ENCODE measurements at regions not wholly inside any gene's neighbourhood (a gene's known extent, or its start where the extent isn't known, plus 50 kb on each side); places are given as distances from the start of the nearest gene placed in this dataset.
"Not testable (repeated sequence)": the region's sequence is repeated elsewhere in the genome, so short reads cannot be mapped to it uniquely, and the experiment has no call there.

DNA sequence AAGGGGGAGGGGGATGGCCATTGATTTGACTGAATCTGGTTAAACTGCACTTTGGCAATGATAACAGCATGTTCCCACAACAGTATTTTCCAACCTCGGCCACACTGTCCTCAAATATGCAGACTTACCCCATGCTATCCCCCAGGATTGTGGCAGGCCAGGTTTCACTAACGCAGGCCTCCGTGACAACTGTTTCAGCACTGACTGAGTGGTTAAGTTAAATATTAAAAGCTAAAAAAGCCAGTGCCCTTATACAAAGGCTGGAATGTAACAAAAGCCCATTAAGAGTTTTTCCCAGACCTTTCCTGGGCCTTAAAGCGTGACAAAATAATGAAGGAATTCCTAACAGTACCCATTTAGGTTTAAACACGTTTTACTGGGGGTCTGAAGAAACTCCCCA lies 202.9 kb downstream of the USP25 start:
- DNase-seq = no peak

DNA sequence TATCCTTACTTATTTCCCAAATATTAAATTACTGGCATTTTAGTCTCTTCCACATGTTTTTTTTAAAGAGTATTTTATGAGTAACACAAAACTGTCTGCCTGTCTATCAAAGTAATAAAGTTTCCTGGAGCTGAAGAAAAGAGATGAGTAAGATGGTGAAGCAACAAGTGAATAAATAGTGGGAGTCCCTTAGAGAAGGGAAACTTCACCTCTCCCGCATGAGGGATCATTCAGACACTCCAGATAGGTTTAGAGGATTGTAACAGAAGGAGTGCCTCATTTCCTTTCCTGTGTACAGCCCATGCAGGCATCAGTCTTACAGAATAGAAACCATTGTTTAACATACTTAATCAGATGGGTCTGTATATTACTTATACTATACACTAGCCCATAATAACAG lies 205.7 kb downstream of the USP25 start:
- DNase-seq = no peak

DNA sequence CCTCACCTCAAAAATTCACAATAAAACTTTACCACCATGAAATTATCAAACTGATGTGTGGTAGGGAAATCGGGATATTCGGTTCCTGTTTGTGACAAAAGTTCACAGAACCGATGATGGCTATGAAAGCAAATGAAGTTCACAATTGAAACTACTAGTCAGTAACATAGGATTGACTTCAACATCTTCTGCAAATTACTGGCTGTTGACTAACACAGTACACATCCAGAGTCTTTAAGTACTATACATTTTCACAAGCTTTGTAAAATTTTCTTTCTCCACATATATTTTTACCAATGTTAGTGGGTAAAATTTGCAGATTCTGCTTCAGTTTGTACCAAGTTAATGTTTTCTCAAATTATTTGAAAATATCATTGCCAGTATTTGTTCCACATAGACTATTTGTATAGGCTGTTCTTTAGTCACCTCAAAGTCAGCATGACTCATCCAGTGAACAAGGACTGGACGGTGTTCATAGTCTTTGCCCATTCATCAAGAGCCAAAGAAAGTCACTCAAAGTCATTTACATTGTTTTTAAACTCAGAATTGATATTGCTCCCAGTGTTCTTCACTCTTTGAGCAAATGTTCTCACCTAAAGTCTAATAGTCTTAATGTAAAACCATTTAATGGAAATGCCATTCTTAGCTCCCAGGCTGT lies 213.4 kb downstream of the USP25 start:
- no peak for DNase-seq

DNA sequence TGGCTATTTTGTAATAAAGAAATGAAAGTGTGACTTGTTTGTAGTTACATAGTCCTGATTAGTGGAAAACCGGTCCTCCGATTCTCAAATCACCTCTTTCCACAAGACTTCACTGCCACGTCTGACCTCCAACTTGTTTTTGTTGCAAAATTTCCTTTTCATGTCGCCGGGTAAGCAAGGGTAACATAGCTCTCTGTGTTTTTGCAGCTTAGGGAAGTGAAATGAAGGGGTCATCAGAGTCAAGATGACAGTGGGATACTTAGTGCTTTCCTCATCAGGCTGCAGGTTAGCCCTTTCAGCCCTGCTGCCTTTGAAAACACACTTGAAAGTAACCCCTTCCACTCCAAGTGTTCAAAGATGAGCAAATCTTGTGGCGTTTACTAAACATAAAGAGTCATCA lies 217.9 kb downstream of the USP25 start:
- no peak for DNase-seq

DNA sequence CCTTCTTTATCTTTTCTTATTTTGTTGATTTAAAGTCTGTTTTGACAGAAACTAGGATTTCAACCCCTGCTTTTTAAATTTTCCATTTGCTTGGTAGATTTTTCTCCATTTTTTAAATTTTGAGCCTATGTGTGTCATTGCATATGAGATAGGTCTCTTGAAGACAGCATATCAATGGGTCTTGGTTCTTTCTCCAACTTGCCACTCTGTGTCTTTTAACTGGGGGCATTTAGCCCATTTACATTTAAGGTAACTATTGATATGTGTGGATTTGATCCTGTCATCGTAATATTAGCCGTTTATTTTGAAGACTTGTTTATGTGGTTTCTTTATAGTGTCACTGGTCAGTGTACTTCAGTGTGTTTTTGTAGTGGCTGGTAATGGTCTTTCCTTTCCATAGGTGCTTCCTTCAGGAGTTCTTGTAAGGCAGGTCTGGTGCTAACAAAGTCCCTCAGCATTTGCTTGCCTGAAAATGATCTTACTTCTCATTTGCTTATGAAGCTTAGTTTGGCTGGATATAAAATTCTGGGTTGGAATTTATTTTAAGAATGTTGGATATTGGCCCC lies 223.9 kb downstream of the USP25 start:
- DNase-seq = no peak

DNA sequence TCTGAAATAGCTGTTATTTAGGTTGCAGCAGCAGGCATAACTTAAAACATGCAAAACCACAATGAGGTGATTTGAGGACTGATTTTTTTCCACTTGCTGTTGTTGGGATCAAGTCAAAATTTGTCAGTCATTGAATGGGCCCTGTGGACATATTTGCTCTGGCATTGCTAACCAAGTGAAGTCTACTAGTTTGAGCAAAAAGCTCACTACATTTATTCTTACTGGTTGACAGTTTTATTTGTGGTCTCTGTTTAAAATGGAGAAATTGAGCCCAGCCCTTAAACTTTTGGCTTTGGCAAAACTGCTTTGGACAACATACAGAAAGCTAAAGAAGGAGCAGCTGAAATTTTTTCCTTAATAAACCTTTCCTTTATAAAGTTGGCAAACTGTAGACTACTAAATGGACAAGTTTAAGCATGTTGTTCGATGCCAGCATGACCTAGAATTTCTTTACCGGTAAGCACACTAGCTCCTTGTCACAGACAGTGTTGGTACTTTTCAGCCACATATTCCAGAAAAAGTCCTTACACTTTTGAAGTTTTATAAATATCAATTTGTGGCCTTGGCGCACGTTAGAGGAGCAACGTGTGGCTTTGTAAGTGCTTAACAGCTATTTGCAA lies 234.6 kb downstream of the USP25 start:
- no peak for DNase-seq

DNA sequence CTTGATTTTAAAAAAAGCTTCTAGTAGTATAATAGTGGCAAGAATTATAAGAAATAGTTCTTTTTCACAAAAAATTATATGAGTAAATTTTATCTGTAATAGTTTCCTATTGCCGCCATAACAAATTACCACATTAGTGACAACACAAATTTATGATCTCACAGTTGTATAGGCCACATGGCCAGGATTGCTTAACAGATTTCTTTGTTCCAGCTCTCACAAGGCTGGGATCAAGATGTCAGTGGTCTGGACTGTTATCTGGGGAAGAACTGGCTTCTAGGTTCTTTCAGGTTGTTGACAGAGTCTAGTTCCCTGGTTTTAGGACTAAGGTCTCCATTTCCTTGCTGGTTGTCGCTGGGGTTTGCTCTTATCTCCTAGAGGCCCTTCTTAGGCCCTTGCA lies 236.4 kb downstream of the USP25 start:
- DNase-seq = no peak

DNA sequence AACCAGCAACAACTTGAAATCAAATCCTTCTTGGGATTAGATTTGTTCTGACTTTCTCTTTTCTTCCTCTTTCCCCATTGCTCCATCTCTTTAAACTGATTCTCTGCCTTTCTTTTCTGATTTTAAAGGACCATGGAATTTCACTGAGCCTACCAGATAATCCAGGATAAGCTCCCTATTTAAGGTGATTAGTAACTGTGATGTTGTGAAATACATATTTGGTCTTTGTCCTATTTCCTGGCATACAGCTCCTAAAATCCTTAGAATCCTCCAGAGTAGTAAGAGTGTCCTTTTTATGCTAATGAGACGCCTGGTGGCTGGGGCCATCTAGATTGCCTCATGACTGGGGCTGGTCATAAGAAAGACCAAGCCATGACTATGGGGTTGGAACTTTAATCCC lies 236.9 kb downstream of the USP25 start:
- no peak for DNase-seq

DNA sequence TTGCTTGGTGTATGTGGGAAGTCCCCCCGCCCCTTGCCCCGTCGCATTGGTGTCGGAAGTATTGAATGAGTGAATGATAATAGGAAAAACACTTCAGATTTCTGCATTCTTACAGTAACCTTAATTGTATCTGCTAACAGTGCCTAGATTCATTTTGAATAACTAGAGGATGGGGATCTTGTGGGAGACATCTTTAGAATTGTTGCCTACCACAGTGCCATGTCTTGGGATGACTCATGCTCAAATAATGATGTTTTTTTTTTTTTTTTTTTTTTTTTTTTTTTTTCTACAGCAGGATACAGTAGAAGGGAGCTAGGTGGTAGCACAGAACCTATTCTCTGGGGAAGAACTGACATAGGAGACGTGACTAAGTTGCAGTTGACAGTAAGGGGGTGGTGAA lies 237.9 kb downstream of the USP25 start:
- DNase-seq = no peak

DNA sequence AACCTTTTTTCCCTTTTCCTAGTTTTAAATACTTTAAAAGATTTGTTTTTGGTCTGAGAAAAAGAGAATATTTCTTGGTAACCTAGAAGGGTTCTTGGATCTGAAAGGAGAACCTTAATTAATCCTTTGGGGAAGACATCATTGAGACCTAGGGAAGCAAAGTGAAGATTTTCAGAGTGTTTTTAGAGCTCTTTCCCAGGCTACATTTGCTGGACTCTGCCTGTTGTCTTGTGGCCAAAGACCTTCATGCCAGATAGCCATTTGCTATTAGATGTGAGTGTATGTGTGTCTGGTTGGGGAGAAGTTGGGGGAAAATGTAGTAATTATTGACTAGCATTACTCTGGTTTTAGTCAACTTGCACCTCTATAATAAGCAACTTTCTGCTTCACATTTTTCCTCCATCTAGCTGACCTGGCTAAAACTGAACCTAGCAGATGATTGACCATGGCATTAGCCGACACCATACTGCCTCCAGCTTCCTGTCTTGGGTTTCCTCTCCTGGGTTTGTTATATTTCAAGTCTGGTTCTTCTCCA lies 239.1 kb downstream of the USP25 start:
- no peak for DNase-seq

DNA sequence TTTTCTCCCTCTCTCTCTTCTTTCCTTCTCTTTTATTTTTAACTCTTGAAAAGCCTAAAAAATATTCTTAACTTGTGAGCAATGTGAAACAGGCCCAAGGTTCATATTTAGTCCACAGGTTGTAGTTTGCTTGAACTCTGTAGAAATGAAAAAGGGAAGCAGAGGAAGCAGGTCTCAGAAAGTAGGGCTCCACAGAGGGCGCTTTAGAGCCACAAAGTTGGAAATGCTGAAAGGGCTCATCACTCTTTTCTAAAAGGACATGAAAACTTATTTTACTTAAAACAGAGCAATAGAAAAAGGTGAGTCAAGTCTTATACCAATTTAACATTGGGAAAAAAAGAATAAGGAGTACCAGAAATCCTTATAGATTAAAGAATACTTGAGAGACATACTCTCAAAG lies 247.0 kb downstream of the USP25 start:
- no peak for DNase-seq

DNA sequence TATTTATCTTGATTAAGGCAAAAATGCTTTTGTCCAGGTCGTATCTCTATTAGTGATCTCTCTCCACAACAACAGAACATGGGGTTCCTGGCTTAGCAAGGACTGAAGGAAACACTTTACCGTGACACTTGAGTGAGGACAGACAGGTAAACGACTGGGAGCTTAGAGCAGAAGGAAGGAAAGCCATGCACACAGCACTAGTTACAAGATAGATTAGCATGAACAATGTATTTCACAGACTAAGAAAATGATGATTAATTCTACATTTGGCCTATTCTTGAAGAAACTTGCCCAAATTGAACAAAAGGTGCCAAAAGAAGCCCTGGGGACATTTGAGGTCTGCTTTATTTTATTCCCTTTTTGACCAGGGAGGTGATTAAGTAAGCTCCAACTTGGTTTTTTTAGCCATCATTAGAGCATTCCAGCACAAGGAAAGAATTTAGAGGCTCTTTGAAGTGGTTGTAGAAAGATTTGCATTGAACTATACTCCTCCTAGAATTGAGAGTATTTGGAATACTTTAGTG lies 248.5 kb downstream of the USP25 start:
- no peak for DNase-seq

DNA sequence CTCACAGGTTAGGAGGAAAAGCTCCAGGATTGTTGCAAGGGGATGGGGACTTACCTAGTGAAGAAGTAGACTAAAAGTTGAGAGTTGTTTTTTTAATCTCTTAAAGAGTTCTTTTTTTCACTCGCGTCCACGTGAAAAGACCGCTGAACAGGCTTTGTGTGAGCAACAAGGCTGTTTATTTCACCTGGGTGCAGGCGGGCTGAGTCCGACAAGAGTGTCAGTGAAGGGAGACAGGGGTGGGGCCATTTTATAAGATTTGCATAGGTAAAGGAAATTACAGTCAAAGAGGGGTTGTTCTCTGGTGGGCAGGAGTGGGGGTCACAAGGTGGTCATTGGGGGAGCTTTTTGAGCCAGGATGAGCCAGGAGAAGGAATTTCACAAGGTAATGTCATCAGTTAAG lies 249.7 kb downstream of the USP25 start:
- not testable (repeated sequence) for DNase-seq

DNA sequence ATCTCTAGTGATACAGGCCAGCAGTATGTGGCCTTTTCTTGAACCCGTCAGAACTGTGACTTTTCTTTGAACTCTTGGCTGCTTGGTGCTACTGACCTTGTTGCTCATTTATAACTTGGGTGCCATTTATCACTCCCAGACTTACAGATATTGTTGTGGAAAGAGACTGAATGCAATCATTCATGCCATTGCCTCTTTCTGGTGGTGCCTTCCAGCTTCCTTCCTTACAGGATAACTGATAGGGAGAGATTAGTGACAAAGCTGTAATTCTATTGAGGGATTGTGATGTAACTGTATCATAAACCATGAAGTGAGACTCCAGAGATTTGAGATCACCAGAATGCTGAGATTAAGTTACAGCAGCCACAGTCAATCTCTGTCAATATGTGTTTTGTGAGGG lies 256.5 kb downstream of the USP25 start:
- DNase-seq = no peak

DNA sequence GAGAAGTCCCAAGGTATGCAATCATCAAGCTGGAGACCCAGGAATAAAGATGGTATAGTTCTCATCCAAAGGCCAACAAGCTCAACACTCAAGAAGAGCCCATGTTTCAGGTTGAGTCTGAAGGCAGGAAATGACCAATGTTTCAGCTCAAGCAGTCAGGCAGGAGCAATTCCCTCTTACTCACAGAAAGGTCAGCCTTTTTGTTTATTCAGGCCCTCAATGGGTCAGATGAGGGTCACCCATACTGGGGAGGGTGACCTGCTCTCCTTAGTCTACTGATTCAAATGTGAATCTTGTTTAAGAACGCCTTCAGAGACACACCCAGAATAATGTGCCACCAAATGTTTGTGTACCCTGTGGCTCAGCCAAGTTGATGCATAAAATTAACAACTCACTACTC lies 262.4 kb downstream of the USP25 start:
- DNase-seq = no peak

DNA sequence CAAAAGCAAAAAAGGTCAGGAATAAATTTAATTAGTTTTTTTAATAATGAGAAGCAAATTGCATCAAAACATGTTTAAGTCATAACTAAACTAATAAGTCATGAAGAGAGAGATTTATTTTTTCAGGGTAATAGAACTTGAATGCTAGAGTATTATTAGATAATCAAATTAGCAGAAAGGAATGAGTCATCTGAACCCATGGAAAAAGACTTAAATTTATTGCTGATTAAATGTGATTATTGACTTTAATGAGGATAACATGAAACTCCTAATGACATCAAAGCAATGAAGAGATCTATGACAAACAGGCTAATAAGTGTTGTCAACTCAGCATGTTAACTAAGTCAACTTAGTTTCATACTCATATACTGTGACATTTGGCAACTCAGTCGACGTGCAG lies 264.2 kb downstream of the USP25 start:
- no peak for DNase-seq

DNA sequence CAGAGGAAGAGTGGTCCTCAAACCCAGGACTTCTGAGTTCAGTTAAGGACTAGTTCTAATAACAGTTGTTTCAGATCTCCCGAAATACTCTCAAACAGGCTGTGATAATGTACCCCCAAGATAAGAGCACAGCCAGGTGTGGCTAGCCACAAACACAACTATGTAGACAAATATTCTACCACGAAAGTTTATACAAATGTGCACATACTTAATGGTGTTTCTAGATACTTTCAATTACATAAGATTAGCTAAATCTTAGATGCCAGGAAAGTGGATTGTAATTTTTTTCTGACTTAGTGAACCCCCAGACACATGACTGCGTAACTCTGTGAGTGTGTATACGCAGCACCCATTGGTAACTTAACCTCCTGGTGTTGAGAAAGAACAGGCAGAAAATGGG lies 270.0 kb downstream of the USP25 start:
- DNase-seq = no peak

DNA sequence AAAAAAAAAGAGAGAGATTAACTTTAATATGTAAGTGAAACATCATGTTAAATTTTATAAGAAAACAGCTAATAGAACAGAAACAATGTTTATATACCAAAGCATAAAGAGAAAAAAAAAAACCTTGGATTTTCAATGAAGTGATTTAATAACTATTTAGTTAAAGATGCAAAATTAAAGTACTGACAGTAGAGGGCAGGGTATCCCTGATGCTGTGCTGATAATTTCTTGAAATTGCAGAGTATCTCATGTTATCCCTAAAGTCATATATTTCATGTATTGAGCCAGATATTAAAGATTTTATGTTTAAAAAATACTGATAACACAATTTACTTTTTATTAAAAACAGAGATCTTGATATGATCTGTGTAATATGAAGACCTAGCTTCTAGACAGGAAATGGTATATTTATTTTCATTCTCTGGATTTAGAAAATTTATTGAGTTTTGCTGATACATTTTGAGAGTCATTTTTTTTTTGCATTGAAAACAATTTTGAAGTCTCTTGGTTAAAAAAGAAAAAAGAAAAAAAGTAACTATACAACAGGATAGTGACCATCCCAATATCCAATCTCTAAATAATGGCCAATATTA lies 273.2 kb downstream of the USP25 start:
- DNase-seq = no peak

DNA sequence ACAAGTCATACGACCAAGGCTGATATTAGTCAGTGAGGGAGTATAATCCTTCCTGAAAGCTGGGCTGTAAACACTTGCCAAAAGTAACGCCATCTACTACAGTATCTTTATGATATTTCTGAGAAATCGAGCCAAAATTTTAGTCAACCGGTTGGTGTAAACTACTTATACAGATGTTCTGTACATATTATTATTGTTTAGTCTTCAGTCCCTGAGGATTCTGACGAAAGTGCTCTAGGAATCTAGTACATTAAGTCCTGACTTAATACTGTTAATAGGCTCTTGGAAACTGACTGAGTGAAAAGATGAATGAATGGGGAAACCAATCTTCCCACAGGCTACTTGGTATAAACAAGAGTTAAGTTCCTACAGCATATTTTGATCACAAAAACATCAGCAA lies 274.3 kb downstream of the USP25 start:
- no peak for DNase-seq

DNA sequence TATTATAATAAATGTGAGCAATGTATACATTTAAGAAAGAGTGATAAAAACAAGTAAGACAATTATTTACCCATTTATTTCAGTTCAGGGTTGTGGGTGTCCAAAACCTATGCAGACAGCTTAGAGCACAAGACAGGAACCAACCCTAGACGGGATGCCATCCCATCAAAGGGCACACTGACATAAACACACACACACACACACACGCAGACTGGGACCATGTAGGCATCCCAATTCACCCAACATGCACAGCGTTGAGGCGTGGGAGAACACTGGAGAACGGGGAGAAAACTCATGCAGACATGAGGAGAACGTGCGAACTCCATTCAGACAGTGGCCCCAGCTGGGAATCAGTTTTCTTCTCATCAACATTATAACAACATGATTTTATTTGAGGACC lies 274.7 kb downstream of the USP25 start:
- no peak for DNase-seq

DNA sequence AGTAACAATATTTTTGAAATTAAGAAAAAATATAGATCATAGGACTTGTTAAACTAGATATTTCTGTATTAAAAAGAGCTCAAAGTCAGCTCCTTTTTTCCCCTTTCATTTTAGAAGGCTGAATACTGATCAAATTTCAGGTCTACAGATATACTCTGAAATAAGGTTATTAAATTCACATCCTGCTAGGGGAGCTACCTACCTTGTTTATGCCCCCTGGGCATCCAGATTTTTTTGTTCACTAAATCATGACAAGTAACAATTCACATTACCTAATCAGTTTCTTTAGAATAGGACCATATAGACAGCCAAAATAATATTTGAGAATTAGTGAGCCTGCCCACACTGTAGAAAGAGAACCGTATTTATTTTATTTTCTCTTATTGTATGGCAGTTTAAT lies 276.2 kb downstream of the USP25 start:
- DNase-seq = no peak

DNA sequence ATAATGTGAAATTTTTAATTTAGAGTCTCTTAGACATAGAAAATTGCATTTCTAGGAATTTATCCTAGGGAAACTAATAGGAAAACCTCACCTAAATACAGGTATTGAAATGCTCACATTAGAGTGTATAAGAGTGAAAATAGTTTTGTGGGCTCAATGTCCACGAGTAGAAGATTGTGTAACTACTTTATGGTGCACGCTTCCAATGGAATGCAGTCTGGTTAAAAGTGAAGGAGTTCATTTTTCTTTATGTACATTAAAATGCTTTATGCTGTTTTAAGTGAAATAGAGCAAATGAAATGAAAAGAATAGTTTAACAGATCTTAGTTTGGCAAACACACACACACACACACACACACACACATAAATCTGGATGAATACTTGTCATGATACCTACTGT lies 278.2 kb downstream of the USP25 start:
- DNase-seq = no peak

DNA sequence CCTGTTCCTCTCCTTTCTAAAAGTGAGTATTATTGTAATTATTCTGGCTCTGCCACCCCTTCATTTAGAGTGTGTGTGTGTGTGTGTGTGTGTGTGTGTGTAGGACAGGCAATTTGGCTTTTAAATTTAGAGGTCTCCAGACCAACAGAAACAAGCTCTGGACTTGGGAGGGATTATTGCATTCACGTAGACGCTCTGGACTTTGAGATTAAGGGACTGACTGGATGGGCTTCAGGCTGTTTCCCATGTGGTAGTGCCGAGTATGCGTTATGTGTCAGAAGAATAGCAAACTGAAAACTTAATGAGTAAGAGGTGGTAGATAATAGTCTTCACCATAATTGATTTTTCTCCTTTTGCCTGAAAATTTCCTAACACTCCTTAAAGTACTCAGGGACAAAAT lies 281.9 kb downstream of the USP25 start:
- no peak for DNase-seq

DNA sequence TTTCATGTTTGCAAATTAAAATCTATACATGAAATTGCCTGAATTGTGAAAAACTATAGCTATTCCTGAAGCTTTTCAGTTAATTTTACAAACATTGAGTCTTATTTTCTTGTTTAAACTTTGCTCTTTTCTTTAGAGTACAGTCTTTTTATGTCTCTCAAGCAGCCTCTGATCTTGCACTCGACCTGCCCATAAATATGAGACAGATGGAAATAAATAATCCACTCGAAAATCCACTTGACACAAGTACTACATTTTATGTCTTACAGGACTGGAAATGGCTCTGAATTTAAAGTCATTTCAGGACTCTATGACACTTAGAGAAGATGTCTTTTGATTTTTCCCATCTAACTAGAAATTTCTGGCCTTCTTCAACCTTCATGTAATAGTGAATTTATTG lies 283.8 kb downstream of the USP25 start:
- DNase-seq = no peak
